Gastroesophageal sphincter (tissue), 4 donors: ENCODE measurements at regions not wholly inside any gene's neighbourhood (a gene's known extent, or its start where the extent isn't known, plus 50 kb on each side); places are given as distances from the start of the nearest gene placed in this dataset.

Experiments
- ATAC-seq: fragments of 150-250 bp; one replicate; pipeline ENCODE4 v1.9.1; 2016; ENCODE audit warnings: mild to moderate bottlenecking, moderate library complexity
- H3K27ac ChIP-seq, 4 donors: fragments of 200-600 bp; sonication (generic) in 3 of 4; 1 replicate in 3 of 4; 2 replicates in 1 of 4; pipeline ENCODE4 v1.5.1; 2016 to 2019
- H3K27me3 ChIP-seq: fragments of 200-600 bp; sonication (generic); one replicate; pipeline ENCODE4 v1.5.1; 2019
- H3K36me3 ChIP-seq, 2 donors: fragments of 200-600 bp; sonication (generic); one replicate each; pipeline ENCODE4 v1.5.1; 2019; ENCODE audit warnings: control low read depth in 1 of 2
- H3K4me1 ChIP-seq, 3 donors: fragments of 200-600 bp; sonication (generic); 1 replicate in 2 of 3; 2 replicates in 1 of 3; pipeline ENCODE4 v1.5.1; 2016 to 2019; ENCODE audit warnings: control low read depth in 2 of 3
- H3K4me3 ChIP-seq, 2 donors: fragments of 200-600 bp; sonication (generic); one replicate each; pipeline ENCODE4 v1.5.1; 2019; ENCODE audit warnings: mild to moderate bottlenecking in 1 of 2, moderate library complexity in 1 of 2
- H3K9me3 ChIP-seq, 3 donors: fragments of 200-600 bp; sonication (generic); one replicate each; pipeline ENCODE4 v1.5.1; 2017 to 2019; ENCODE audit warnings: control low read depth in 2 of 3
- CTCF ChIP-seq, 4 experiments: fragments of 200-600 bp in 2 of 4; fragments of 450-650 bp in 2 of 4; sonication (generic) in 1 of 4; IDR thresholded peaks; one replicate each; pipeline ENCODE4 v1.5.1; 2017 to 2019; ENCODE audit warnings: antibody characterized with exemption in 4 of 4, mild to moderate bottlenecking in 2 of 4, moderate library complexity in 2 of 4
- EP300 ChIP-seq: sonication (generic); formaldehyde crosslinking; IDR thresholded peaks from one replicate; pipeline ENCODE4 v1.6.1; 2017; ENCODE audit warnings: antibody characterized with exemption, mild to moderate bottlenecking
- POLR2A ChIP-seq, 2 donors: fragments of 450-650 bp; IDR thresholded peaks; one replicate each; pipeline ENCODE4 v1.6.1; 2017; ENCODE audit warnings: antibody characterized with exemption in 2 of 2, mild to moderate bottlenecking in 2 of 2, moderate library complexity in 1 of 2
- POLR2AphosphoS5 ChIP-seq: sonication (generic); formaldehyde crosslinking; IDR thresholded peaks from one replicate; pipeline ENCODE4 v1.6.1; 2017; ENCODE audit warnings: antibody characterized with exemption
- WGBS, 2 donors: methylation state at CpG; one replicate each; pipeline ENCODE4 v1.1.5; 2018; ENCODE audit warnings: low coverage in 1 of 2; 5-methylcytosine and 5-hydroxymethylcytosine counted together

DNA sequence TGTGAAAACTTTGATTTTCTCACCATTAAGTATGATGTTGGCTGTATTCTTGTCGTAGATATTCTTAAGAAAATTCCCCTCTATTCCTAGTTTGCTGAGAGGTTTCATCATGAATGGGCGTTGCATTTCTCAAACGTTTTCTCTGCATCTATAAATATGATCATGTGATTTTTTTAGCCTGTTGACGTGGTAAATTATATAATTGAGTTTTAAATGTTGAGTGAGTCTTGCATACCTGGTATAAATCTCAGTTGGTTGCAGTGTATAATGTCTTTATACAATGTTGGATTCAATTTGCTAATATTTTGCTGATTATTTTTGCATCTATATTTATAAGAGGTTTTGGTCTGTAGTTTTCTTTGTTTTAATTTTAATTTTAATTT, 405.9 kb upstream of the MIS18BP1 start:
- Histone ChIP-seq H3K9me3 (no peaks in the 10 kb centered on the region), H3K4me3 (no peak overlapping the region), H3K4me1 (no peaks in the 10 kb centered on the region), H3K27me3 (no peaks in the 10 kb centered on the region), H3K36me3 (no peaks in the 10 kb centered on the region), H3K27ac (no peak overlapping the region)
- WGBS, 2 donors: 57 to 66% methylated on average over 3 to 4 of the region's 4 CpGs
- ATAC-seq: no peak
- TF ChIP-seq POLR2AphosphoS5 (no peak), EP300 (no peak), CTCF (IDR thresholded peaks at IDR 0.05) (no peak), POLR2A (IDR thresholded peaks at IDR 0.05) (no peak)

GRCh38 chr14:45658226-45658916, 405.4 kb upstream of the MIS18BP1 start:
- no peak for TF ChIP-seq CTCF (IDR thresholded peaks at IDR 0.05)
- no peak for TF ChIP-seq EP300
- no peak overlapping the region for H3K4me3 ChIP-seq
- H3K4me1 ChIP-seq: no peaks in the 10 kb centered on the region
- H3K9me3 ChIP-seq: no peaks in the 10 kb centered on the region
- no peak overlapping the region for H3K27ac ChIP-seq
- WGBS, 2 donors: 69 to 100% methylated on average over 1 to 3 of the region's 3 CpGs
- ATAC-seq: no peak
- H3K36me3 ChIP-seq: no peaks in the 10 kb centered on the region
- no peaks in the 10 kb centered on the region for H3K27me3 ChIP-seq

DNA sequence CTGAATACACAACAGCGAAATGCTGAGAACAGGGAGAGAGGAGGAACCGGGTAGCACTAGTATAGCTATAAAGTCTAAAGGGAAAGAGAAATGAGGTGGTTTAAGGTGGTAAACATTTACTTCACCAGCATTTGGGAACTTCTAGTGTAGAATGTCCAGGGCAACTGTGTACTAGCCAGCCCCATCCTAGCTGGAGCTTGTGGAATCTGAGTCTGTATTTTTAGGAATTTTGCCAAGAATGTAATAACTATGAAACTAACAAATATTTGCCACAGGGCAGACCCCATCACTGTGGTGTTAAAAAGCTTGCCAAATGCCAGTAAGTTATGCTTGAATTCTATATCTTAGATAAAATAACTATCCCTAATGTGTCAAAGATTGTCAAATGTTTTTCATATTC, 398.9 kb upstream of the MIS18BP1 start:
- Histone ChIP-seq H3K27ac (no peak overlapping the region), H3K9me3 (no peaks in the 10 kb centered on the region), H3K4me1 (no peaks in the 10 kb centered on the region), H3K27me3 (no peaks in the 10 kb centered on the region), H3K4me3 (no peak overlapping the region), H3K36me3 (no peaks in the 10 kb centered on the region)
- WGBS, 2 donors: 66 to 88% methylated on average over 2 of the region's 2 CpGs
- TF ChIP-seq EP300: no peak
- ATAC-seq: no peak

- TF ChIP-seq POLR2A (IDR thresholded peaks at IDR 0.05) (no peak), EP300 (no peak), CTCF (IDR thresholded peaks at IDR 0.05) (no peak), POLR2AphosphoS5 (no peak)
- H3K27me3 ChIP-seq: no peaks in the 10 kb centered on the region
- H3K4me1 ChIP-seq: no peaks in the 10 kb centered on the region
- no peak for ATAC-seq
- no peak overlapping the region for H3K4me3 ChIP-seq
- H3K9me3 ChIP-seq: no peaks in the 10 kb centered on the region
- 79 to 89% methylated on average over 3 of the region's 3 CpGs for WGBS, 2 donors
- H3K27ac ChIP-seq: no peak overlapping the region
- H3K36me3 ChIP-seq: no peaks in the 10 kb centered on the region
Measured at GRCh38 chr14:45650754-45651153, 397.8 kb upstream of the MIS18BP1 start.

GRCh38 chr14:45649051-45649450, 396.0 kb upstream of the MIS18BP1 start:
- Histone ChIP-seq H3K4me1 (no peaks in the 10 kb centered on the region), H3K36me3 (no peaks in the 10 kb centered on the region), H3K9me3 (no peaks in the 10 kb centered on the region), H3K27me3 (no peaks in the 10 kb centered on the region), H3K27ac (no peak overlapping the region), H3K4me3 (no peak overlapping the region)
- 81 to 89% methylated on average over 4 of the region's 4 CpGs for WGBS, 2 donors
- no peak for ATAC-seq
- TF ChIP-seq CTCF (IDR thresholded peaks at IDR 0.05): no peak
- no peak for TF ChIP-seq POLR2AphosphoS5
- TF ChIP-seq POLR2A (IDR thresholded peaks at IDR 0.05): no peak
- no peak for TF ChIP-seq EP300
